Stimulated activated naive CD8-positive, alpha-beta T cell treated with anti-CD3 and anti-CD28 coated beads, Interleukin-15, amount 100 ng/mL, for 72 hours (primary cell): ENCODE measurements at regions not wholly inside any gene's neighbourhood (a gene's known extent, or its start where the extent isn't known, plus 50 kb on each side); places are given as distances from the start of the nearest gene placed in this dataset.
"Not testable (repeated sequence)": the region's sequence is repeated elsewhere in the genome, so short reads cannot be mapped to it uniquely, and the experiment has no call there.

ENCODE experiments used
- ATAC-seq: fragments of 150-1000 bp; cut with Tn5 transposase; 2 replicates; pipeline ENCODE4 v1.10.0; 2021; ENCODE audit warnings: mild to moderate bottlenecking, moderate library complexity
- DNase-seq, 2 donors: peaks; one replicate each; pipeline ENCODE4 v3.0.0; 2021 to 2022
- H3K27ac Mint-ChIP-seq, 2 donors: one replicate each; pipeline ENCODE4 v1.8.0; 2022; ENCODE audit warnings: mild to moderate bottlenecking in 2 of 2, mixed read lengths in 2 of 2, moderate library complexity in 2 of 2
- H3K27me3 Mint-ChIP-seq: one replicate; pipeline ENCODE4 v1.8.0; 2022; ENCODE audit warnings: mixed read lengths
- H3K4me1 Mint-ChIP-seq: one replicate; pipeline ENCODE4 v1.8.0; 2022; ENCODE audit warnings: mild to moderate bottlenecking, mixed read lengths
- H3K4me3 Mint-ChIP-seq, 2 donors: one replicate each; pipeline ENCODE4 v1.8.0; 2022; ENCODE audit warnings: mild to moderate bottlenecking in 2 of 2, mixed read lengths in 2 of 2, moderate library complexity in 1 of 2
- H3K9me3 Mint-ChIP-seq, 2 donors: one replicate each; pipeline ENCODE4 v1.8.0; 2022; ENCODE audit warnings: mixed read lengths in 2 of 2

DNA sequence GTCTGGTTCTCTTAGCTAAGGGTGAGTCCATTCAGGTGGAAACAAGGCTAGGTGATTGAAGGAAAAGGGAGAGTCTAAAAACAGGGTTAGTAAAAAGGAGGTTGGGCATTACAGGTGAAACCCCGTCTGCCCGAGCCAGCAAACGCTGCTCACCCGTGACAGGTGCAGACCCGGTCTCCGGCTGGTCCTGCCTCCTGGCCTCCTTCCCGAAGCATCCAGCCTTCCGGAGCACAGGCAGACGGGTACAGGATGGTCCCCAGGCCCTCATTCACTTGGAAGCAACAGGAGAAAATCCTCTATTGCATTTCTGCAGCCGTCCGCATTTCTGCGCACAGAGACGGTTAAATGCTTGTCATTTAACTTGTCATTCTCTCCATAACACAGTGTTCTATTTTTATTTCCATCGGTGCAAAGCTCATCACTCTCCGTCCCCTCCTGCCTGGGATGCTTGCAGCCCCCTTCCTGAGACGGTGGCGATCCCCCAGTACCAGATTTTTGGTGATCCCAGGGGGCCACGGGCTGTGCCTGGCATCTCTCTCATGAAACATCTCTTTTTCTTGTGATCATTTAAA lies 90.8 kb upstream of the PPP2R3B start:
- no peak for DNase-seq
- H3K9me3 Mint-ChIP-seq = peaks cover 0 to 9% of the 10 kb centered on the region in 2 donors
- no peak overlapping the region for H3K27ac Mint-ChIP-seq
- no peak for ATAC-seq
- no peaks in the 10 kb centered on the region for H3K27me3 Mint-ChIP-seq
- H3K4me1 Mint-ChIP-seq = no peaks in the 10 kb centered on the region
- H3K4me3 Mint-ChIP-seq = no peak overlapping the region

DNA sequence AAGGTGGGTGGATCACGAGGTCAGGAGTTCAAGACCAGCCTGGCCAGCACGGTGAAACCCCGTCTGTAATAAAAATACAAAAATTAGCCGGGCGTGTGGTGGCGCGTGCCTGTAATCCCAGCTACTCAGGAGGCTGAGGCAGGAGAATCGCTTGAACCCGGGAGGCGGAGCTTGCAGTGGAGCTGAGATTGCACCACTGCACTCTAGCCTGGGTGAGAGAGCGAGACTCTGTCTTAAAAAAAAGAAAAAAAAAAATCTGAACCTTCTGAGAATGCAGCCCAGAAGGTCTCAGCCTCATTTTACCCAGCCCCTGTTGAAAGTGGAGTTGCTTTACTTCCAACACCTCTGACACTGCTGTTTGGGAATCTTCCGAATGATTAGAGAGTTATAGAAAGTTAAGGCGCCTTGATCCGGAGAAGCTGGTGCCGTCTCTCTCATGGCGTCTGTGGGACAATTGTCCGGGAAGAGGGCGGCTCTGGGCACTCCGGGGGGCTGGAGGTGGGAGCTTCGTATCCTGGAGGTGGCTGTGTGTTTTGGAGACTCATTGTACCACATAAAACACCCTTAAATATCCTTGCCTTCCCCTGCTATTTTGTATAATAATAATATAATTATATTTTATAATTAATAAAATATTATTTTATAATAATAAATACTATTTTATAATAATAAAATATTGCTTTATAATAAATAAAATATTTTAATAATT lies 92.7 kb upstream of the PPP2R3B start:
- Mint-ChIP-seq H3K27me3 (no peaks in the 10 kb centered on the region), H3K4me1 (no peaks in the 10 kb centered on the region), H3K9me3 (peaks cover 0 to 4% of the 10 kb centered on the region in 2 donors), H3K27ac (no peak overlapping the region), H3K4me3 (no peak overlapping the region)
- ATAC-seq (peak; percentile 68), DNase-seq (peak in 1 of 2 donors; percentile 37)

DNA sequence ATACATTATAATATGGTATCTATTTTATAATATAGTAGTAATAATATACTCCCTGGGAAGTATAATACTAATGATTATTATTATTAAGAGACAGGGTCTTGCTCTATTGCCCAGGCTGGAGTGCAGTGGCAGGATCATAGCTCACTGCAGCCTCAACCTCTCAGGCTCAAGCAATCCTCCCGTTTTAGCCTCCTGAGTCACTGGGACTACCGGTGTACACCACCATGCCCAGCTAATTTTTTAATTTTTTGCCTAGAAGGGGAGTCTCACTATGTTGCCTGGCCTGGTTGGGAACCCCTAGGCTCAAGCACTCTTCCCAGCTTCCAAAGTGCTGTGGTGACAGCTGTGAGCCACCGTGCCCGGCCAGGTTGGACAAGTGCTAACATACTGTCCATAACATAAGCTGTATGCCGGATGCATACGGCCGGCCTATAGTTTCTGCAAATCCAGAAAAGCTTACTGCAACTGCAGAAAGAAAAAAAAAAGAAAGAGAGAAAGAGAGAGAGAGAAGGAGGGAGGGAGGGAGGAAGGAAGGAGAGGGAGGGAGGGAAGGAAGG lies 94.2 kb upstream of the PPP2R3B start:
- DNase-seq (peak in 1 of 2 donors; percentile 25), ATAC-seq (peak; percentile 53)
- Mint-ChIP-seq H3K27ac (peak overlapping the region in 1 of 2 donors; percentile 86), H3K27me3 (no peaks in the 10 kb centered on the region), H3K4me1 (no peaks in the 10 kb centered on the region), H3K9me3 (peaks cover 0 to 4% of the 10 kb centered on the region in 2 donors), H3K4me3 (no peak overlapping the region)

DNA sequence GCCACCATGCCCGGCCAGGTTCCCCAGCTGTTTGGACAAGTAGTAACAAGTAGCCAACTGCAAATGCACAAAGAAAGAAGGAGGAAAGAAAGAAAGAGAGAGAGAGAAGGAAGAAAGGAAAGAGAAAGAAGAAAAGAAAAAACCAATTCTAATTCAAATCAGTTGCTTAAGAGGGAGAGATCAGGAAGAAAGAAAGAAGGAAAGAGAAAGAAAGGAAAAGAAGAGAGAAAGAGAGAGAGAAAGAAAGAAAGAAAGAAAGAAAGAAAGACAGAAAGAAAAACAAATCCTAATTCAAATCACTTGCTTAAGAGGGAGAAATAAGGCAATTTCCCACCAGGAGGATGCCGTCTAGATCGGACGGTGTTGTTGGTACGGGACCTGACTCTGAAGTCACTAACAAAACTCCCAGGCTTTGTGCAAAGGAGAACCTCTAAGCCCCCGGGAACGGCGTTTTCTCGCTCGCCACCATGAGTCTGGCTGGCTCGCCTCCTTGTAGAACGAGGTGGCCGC lies 95.5 kb upstream of the PPP2R3B start:
- no peak for ATAC-seq

DNA sequence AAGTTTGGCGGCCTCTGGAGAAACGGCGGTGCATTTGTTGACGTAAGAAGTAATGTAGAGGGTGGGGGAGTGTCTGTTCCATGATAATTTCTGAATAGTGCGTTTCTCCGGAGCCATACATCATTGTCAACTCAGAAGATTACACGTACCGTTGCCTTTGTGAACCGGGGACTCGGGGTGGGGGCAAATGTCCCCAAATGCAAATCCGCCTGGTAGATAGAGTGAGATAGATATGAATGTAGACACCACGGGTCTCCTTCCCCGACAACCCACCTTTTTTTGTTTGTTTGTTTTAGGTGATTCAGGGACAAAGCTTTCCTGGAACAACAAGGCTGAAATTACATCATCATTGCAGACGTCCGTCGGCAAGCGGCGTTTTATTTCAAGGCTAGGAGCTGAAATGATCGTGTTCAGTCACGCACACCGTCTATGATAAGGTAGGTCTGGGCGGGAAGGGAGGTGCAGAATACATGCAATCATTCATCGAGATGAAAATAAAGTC lies 96.0 kb upstream of the PPP2R3B start:
- DNase-seq = no peak
- H3K4me1 Mint-ChIP-seq = no peaks in the 10 kb centered on the region
- H3K9me3 Mint-ChIP-seq = peaks cover 0 to 4% of the 10 kb centered on the region in 2 donors
- H3K27ac Mint-ChIP-seq = no peak overlapping the region
- ATAC-seq = no peak
- no peaks in the 10 kb centered on the region for H3K27me3 Mint-ChIP-seq
- H3K4me3 Mint-ChIP-seq = no peak overlapping the region

More for the DNA sequence above, 95.5 kb upstream of the PPP2R3B start:
- H3K27ac Mint-ChIP-seq = no peak overlapping the region
- no peak for DNase-seq
- no peaks in the 10 kb centered on the region for H3K27me3 Mint-ChIP-seq
- H3K4me1 Mint-ChIP-seq = no peaks in the 10 kb centered on the region
- H3K4me3 Mint-ChIP-seq = no peak overlapping the region
- H3K9me3 Mint-ChIP-seq = peaks cover 0 to 4% of the 10 kb centered on the region in 2 donors

DNA sequence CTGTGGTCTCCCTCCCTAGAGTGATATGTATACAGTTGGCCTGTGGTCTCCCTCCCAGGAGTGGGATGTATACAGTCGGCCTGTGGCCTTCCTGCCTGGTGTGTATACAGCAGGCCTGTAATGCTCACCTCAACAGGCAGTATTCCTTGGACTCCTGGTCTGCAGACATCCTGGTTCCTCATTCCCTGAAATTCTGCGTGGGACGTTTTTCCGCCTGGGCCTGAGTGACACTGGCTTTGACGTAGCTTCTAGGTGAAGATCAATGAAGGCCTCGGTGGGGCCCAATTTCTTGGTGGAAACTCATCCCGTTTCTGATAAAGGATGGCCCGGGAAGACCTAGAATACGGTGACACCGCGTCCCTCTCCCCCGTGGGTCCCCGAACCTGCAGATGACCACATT lies 98.7 kb upstream of the PPP2R3B start:
- no peak overlapping the region for H3K4me3 Mint-ChIP-seq
- DNase-seq (no peak), ATAC-seq (no peak)
- H3K27me3 Mint-ChIP-seq = no peaks in the 10 kb centered on the region
- H3K4me1 Mint-ChIP-seq = no peaks in the 10 kb centered on the region
- peaks cover 0 to 4% of the 10 kb centered on the region in 2 donors for H3K9me3 Mint-ChIP-seq
- H3K27ac Mint-ChIP-seq = no peak overlapping the region

DNA sequence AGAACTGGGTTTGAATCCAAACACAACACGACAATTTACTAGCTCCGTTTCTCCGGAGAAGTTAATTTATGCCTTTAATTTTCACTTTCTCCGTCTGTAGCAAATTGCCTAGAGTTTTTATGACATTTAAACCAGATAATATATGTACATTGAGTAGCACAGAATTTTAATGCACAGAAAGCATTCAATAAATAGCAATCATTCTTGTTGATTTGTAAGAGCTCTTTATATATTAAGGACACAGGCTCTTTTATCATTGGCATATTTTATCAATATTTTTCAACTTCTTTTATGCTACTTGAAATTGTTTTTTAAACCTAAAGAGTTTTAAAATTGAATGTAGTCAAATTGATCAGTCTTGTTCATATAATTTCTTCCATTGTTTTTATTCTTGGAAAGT lies 99.6 kb upstream of the PPP2R3B start:
- Mint-ChIP-seq H3K27me3 (no peaks in the 10 kb centered on the region), H3K9me3 (peaks cover 6 to 9% of the 10 kb centered on the region in 2 donors), H3K4me1 (no peaks in the 10 kb centered on the region), H3K27ac (no peak overlapping the region), H3K4me3 (no peak overlapping the region)
- ATAC-seq (no peak), DNase-seq (no peak)

DNA sequence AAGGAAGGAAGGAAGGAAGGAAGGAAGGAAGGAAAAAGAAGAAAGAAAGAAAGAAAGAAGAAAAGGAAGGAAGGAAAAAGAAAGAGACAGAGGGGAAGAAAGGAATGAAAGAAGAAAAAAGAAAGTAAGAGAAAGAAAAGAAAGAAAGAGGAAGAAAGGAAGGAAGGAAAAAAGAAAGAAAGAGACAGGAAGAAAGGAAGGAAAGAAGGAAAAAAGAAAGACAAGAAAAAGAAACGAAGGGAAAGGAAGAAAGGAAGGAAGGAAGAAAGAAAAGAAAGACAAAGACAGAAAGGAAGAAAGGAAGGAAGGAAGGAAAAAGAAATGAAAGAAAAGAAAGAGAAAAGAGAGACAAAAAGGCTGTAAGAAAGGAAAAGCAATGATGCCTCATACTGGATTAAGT lies 101.1 kb upstream of the PPP2R3B start:
- Mint-ChIP-seq H3K4me3 (no peak overlapping the region), H3K27ac (peak overlapping the region; percentile 4 to 71), H3K27me3 (no peaks in the 10 kb centered on the region), H3K4me1 (no peaks in the 10 kb centered on the region), H3K9me3 (peaks cover 5 to 7% of the 10 kb centered on the region in 2 donors)
- no peak for DNase-seq
- no peak for ATAC-seq

DNA sequence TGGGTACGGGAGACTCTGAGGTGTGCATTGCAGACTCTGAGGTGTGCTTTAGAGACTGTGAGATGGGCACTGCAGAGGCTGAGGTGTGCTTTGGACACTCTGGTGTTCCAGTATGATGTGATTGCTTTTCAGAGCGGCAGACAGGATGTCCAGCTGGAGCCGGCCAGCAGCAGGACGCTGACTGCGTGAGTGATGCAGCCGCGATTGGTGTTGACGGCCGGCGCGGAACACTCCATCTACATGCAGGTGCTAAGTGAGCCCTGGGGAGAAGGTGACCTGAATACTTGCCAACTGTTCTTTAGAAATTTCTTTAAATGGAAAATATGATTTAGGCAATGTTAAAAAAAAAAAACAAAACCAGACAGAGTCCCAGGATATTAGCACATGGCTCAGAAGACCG lies 103.1 kb upstream of the PPP2R3B start:
- Mint-ChIP-seq H3K27ac (no peak overlapping the region), H3K9me3 (peaks cover 5 to 7% of the 10 kb centered on the region in 2 donors), H3K4me3 (no peak overlapping the region), H3K27me3 (no peaks in the 10 kb centered on the region), H3K4me1 (no peaks in the 10 kb centered on the region)
- ATAC-seq = no peak
- no peak for DNase-seq

DNA sequence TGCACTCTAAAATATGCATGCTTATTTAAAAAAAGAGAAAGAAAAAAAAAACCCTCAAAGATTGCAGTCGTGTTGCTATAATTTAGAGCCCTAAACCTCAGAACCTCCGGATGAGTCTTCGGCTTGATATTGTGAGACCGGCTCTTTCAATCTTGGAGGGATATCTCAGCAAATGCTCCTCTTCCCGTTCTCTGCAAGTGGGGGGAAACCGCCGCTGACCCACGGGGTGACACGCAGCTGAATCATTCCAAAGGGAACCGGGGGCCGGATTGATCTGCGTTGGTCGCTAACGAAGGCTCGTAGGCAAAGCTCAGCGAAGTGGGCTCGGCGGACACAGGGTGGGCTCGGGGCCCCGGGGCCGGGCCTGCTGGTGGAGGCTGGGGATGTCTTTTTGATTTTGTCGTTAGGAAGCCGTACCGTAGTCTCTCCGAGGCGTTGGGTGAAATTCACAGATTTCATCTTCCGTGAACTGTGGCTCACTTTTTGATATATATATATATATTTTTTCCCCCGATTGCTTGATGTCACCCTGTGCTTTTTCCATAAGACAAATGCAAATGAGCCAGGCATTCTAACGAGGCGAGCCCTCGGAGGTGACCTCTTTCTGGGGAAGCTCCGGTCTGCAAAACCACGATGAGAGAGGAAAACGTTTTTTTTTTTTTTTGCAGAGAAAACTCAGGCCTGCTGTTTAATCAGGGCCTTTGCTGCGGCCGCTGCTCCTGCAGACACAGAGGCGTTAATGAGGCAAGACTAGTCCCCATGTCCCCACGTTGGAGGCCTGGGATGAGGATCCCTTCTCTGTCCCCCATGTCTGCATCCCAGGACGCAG lies 110.7 kb upstream of the PPP2R3B start:
- H3K4me1 Mint-ChIP-seq = no peaks in the 10 kb centered on the region
- no peak for ATAC-seq
- H3K27ac Mint-ChIP-seq = peak overlapping the region in 1 of 2 donors; percentile 48
- peaks cover 24% of the 10 kb centered on the region for H3K27me3 Mint-ChIP-seq
- peaks cover 9 to 10% of the 10 kb centered on the region in 2 donors for H3K9me3 Mint-ChIP-seq
- H3K4me3 Mint-ChIP-seq = no peak overlapping the region
- DNase-seq = no peak

DNA sequence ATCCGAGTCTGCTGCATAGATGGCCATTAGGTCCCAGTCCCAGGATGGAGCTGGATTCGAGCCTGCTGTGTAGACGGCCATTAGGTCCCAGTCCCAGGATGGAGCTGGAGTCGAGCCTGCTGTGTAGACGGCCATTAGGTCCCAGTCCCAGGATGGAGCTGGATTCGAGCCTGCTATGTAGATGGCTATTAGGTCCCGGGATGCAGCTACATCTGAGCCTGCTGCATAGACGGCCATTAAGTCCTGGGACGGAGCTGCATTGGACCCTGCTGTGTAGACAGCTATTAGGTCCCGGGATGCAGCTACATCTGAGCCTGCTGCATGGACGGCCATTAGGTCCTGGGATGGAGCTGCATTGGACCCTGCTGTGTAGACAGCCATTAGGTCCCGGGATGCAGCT lies 112.2 kb upstream of the PPP2R3B start:
- not testable (repeated sequence) for DNase-seq, H3K27ac Mint-ChIP-seq, ATAC-seq, H3K4me1 Mint-ChIP-seq, H3K4me3 Mint-ChIP-seq
- H3K9me3 Mint-ChIP-seq = peaks cover 15 to 17% of the 10 kb centered on the region in 2 donors
- H3K27me3 Mint-ChIP-seq = peaks cover 31% of the 10 kb centered on the region

DNA sequence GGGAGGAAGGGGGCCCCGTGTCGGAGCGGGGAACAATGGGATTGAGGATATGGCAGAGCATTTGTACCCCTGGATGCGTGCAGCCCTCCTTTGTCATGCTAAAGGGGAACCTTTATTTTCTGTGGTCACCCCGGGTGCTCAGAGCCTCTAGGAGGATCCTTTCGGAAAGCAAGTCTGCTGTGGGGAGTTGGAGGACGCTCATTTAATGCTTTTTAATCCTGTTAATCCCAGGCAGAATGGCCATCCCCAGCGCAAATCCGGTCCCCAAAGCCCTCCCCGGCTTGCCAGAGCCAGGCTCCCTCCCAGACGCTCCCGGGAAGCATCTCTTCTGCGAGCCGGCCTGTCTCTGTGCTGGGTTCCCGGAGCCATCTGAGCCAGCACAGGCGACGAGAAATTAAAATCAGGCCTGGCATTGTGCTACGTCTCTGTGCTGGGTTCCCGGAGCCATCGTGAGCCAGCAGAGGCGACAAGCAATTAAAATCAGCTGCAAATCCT lies 113.2 kb upstream of the PPP2R3B start:
- Mint-ChIP-seq H3K4me3 (no peak overlapping the region), H3K27me3 (peaks cover 31% of the 10 kb centered on the region), H3K9me3 (peaks cover 15 to 17% of the 10 kb centered on the region in 2 donors), H3K27ac (no peak overlapping the region), H3K4me1 (no peaks in the 10 kb centered on the region)
- DNase-seq (no peak), ATAC-seq (no peak)

DNA sequence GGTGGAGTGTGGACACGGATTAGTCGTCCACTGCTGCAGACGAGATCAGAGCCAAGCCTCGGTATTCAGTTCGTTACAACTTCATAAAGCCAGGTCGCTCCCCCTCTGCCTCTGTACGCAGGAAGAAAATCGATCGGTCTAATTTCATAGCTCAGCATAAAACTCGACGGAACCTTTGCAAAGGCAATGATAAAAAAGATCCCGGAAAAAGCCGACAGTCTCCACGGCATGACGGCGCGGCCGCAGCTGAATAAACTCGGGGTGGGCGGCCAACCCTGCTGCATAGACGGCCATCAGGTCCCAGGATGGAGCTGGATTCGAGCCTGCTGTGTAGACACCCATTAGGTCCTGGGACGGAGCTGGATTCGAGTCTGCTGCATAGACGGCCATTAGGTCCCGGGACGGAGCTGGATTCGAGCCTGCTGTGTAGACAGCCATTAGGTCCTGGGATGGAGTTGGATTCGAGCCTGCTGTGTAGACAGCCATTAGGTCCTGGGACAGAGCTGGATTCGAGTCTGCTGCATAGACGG lies 113.8 kb upstream of the PPP2R3B start:
- H3K27me3 Mint-ChIP-seq = peaks cover 31% of the 10 kb centered on the region
- DNase-seq = no peak
- H3K9me3 Mint-ChIP-seq = peaks cover 15 to 17% of the 10 kb centered on the region in 2 donors
- ATAC-seq = no peak
- H3K4me1 Mint-ChIP-seq = no peaks in the 10 kb centered on the region
- no peak overlapping the region for H3K4me3 Mint-ChIP-seq
- H3K27ac Mint-ChIP-seq = no peak overlapping the region

DNA sequence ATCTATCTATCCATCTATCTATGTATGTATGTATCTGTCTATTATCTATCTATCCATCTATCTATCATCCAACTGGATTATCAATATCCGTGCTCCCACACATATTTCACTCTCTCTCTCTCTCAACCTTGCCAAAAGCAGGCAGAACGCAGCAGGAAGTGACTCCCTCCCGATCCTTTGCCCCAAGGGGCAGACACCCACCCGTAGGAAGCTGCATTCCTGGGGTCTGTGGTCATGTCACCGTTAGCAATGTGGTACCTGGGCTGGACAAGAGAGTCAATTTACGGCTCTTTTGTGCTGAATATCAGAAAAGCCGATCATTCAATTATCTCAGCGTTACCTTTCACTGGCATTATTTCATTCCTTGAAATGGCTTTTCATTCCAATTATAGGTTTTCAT lies 119.6 kb upstream of the PPP2R3B start:
- peaks cover 22 to 34% of the 10 kb centered on the region in 2 donors for H3K9me3 Mint-ChIP-seq
- no peak overlapping the region for H3K4me3 Mint-ChIP-seq
- ATAC-seq (no peak), DNase-seq (no peak)
- H3K27me3 Mint-ChIP-seq = peaks cover 18% of the 10 kb centered on the region
- no peak overlapping the region for H3K27ac Mint-ChIP-seq
- H3K4me1 Mint-ChIP-seq = no peaks in the 10 kb centered on the region

DNA sequence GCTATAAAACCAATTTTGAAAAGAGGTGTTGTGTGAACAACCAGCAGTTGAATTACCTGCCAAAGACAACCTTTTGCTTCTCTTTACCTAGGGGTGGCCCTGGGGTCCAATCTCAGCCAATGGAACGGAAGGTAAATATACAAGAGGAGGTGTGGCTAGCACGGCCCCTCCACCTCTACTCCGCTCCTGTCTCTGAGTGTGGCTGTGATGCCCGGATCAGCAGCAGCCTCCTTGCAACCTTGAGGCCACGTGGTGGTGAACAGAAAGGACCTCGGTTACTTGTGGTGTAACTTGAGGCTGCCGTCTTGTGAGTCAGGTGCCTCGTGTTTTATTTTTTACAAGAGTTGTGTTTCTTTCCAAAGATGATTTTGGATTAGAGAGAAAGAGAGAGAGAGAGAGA lies 121.5 kb upstream of the PPP2R3B start:
- DNase-seq = no peak
- Mint-ChIP-seq H3K4me1 (no peaks in the 10 kb centered on the region), H3K27me3 (no peaks in the 10 kb centered on the region), H3K4me3 (no peak overlapping the region), H3K27ac (no peak overlapping the region), H3K9me3 (peaks cover 7 to 17% of the 10 kb centered on the region in 2 donors)
- no peak for ATAC-seq
